K562 (cell line): ENCODE measurements at regions not wholly inside any gene's neighbourhood (a gene's known extent, or its start where the extent isn't known, plus 50 kb on each side); places are given as distances from the start of the nearest gene placed in this dataset.

Experiments used
- ATAC-seq: fragments of 200-7000 bp; cut with Tn5 transposase; 3 replicates; pipeline ENCODE4 v1.9.1; 2020; ENCODE audit warnings: moderate library complexity
- BruUV-seq: library from RNA; stranded (reverse); fragments of 400-500 nt; replicated peaks from 2 replicates; lab custom pipeline; 2021; lab: Mats Ljungman, UMichigan
- CTCF ChIA-PET: fragments of 300-600 bp; formaldehyde crosslinking; extraction: SDS; loops from one replicate; lab custom pipeline; 2021; ENCODE audit warnings: low intra/inter-chr PET ratio; lab: Yijun Ruan, JAX
- POLR2A ChIA-PET: fragments of 300-600, 350-650 bp; sonication (Branson Sonifier 250); formaldehyde crosslinking; extraction: SDS; loops from one replicate; lab custom pipeline; 2021; ENCODE audit warnings: antibody characterized with exemption, inconsistent platforms; lab: Yijun Ruan, JAX
- DNase-seq, 4 experiments: peaks; one replicate each; pipeline versions ENCODE4 v3.0.0 to v3.0.0-alpha.2; 2011 to 2018; ENCODE audit warnings: low spot score in 3 of 4, mixed read lengths in 3 of 4; ENCODE audit errors: extremely low read depth in 1 of 4
- FAIRE-seq: peaks from 2 replicates; lab custom pipeline; 2011; peaks lifted over from hg19 to GRCh38; lab: Jason Lieb, UNC
- H2AFZ ChIP-seq: 2 replicates; pipeline ENCODE4 v1.6.0; 2011; ENCODE audit warnings: low read depth, low read length, control low read depth, inconsistent platforms
- H3K27ac ChIP-seq: fragments of 200-600 bp; 3 replicates; pipeline ENCODE4 v1.8.0; 2011; ENCODE audit warnings: low read depth, mild to moderate bottlenecking, control low read depth, inconsistent platforms, low read length, moderate library complexity, mixed read lengths; ENCODE audit errors: extremely low read depth
- H3K27me3 ChIP-seq, 2 experiments: fragments of 300-600 bp in 1 of 2; 2 replicates in 1 of 2; 3 replicates in 1 of 2; pipeline versions ENCODE4 v1.6.0 to v1.8.0; 2011; ENCODE audit warnings: inconsistent platforms in 2 of 2, low read length in 2 of 2, mild to moderate bottlenecking in 1 of 2, mixed read lengths in 1 of 2, moderate library complexity in 1 of 2; ENCODE audit not compliant: control insufficient read depth in 2 of 2, insufficient read depth in 2 of 2
- H3K36me3 ChIP-seq: fragments of 300-600 bp; 3 replicates; pipeline ENCODE4 v1.8.0; 2011; ENCODE audit warnings: mild to moderate bottlenecking, low read length, inconsistent platforms; ENCODE audit not compliant: control insufficient read depth, insufficient read depth
- H3K4me1 ChIP-seq, 2 experiments: fragments of 200-600 bp in 1 of 2; replicated peaks in 1 of 2; 2 replicates in 1 of 2; 3 replicates in 1 of 2; pipeline versions ENCODE4 v1.5.1 to v1.8.0; 2011; ENCODE audit warnings: inconsistent platforms in 2 of 2, low read length in 2 of 2, mild to moderate bottlenecking in 1 of 2, mixed read lengths in 1 of 2, moderate library complexity in 1 of 2; ENCODE audit not compliant: control insufficient read depth in 2 of 2, insufficient read depth in 2 of 2
- H3K4me2 ChIP-seq: 2 replicates; pipeline ENCODE4 v1.6.1; 2011; ENCODE audit warnings: low read length, control low read depth, inconsistent platforms, mixed read lengths; ENCODE audit not compliant: insufficient read depth
- H3K4me3 ChIP-seq: fragments of 200-600 bp; sonication (generic), shearing (Covaris generic); 2 replicates; pipeline ENCODE4 v1.5.1; 2016; ENCODE audit warnings: control low read depth, inconsistent platforms
- H3K79me2 ChIP-seq: fragments of 200-600 bp; 3 replicates; pipeline ENCODE4 v1.8.0; 2011; ENCODE audit warnings: low read length, inconsistent platforms; ENCODE audit not compliant: control insufficient read depth, insufficient read depth
- H3K9ac ChIP-seq, 2 experiments: 2 replicates each; pipeline versions ENCODE4 v1.6.0 to v1.6.1; 2011; ENCODE audit warnings: low read depth in 2 of 2, low read length in 2 of 2, control low read depth in 1 of 2, inconsistent platforms in 1 of 2, mild to moderate bottlenecking in 1 of 2, mixed read lengths in 1 of 2; ENCODE audit not compliant: insufficient read depth in 1 of 2
- H3K9me1 ChIP-seq: one replicate; pipeline ENCODE4 v1.6.0; 2011; ENCODE audit warnings: inconsistent platforms, mild to moderate bottlenecking, low read length, moderate library complexity; ENCODE audit not compliant: control insufficient read depth, insufficient read depth
- H3K9me3 ChIP-seq: replicated peaks from 2 replicates; pipeline ENCODE4 v1.5.1; 2011; ENCODE audit warnings: low read depth, low read length, inconsistent platforms; ENCODE audit not compliant: control insufficient read depth, insufficient read depth
- H4K20me1 ChIP-seq: replicated peaks from 2 replicates; pipeline ENCODE4 v1.6.1; 2011; ENCODE audit warnings: low read length, inconsistent platforms, mixed read lengths; ENCODE audit not compliant: control insufficient read depth, insufficient read depth
- ARID1B ChIP-seq: fragments of 450-650 bp; IDR thresholded peaks from 2 replicates; pipeline ENCODE4 v1.6.1; 2016; ENCODE audit warnings: antibody characterized with exemption, mild to moderate bottlenecking, inconsistent platforms
- CEBPB ChIP-seq: fragments of 450-650 bp; IDR thresholded peaks from 2 replicates; pipeline ENCODE4 v1.6.1; 2016; ENCODE audit warnings: missing genetic modification characterization, missing compliant biosample characterization
- RBM17 ChIP-seq: fragments of 200-400 bp; formaldehyde crosslinking; IDR thresholded peaks from 2 replicates; pipeline ENCODE4 v1.6.1; 2017; ENCODE audit warnings: low read depth, mild to moderate bottlenecking, low read length, borderline replicate concordance
- RHOXF2B ChIP-seq: fragments of 250-450 bp; sonication (Bioruptor Pico); conservative IDR thresholded peaks from 2 replicates; pipeline ENCODE4 v1.5.1; 2021
- SETDB1 ChIP-seq: IDR thresholded peaks from one replicate; pipeline ENCODE4 v1.6.1; 2012; ENCODE audit warnings: low read length, control low read depth, inconsistent platforms
- THRAP3 ChIP-seq: fragments of 450-650 bp; IDR thresholded peaks from 2 replicates; pipeline ENCODE4 v1.6.1; 2016; ENCODE audit warnings: mild to moderate bottlenecking, inconsistent platforms, borderline replicate concordance
- ZC3H4 ChIP-seq: sonication (generic); formaldehyde crosslinking; IDR thresholded peaks from 2 replicates; pipeline ENCODE4 v1.9.0; 2021; ENCODE audit warnings: missing genetic modification reagents, borderline replicate concordance
- ZNF408 ChIP-seq: fragments of 250-450 bp; sonication (Bioruptor Pico); IDR thresholded peaks from 2 replicates; pipeline ENCODE4 v1.4.0; 2020; ENCODE audit warnings: low read depth, mild to moderate bottlenecking, moderate library complexity
- in situ Hi-C: fragments of 300-500 bp; cut with MboI; formaldehyde crosslinking; loops from 4 replicates; pipeline ENCODE4 v1.15.0; 2018; ENCODE audit warnings: inconsistent platforms, mixed read lengths
- intact Hi-C: fragments of 100-400 bp; cut with micrococcal nuclease; formaldehyde crosslinking; loops from 2 replicates; pipeline ENCODE4 v1.14.2; 2022
- TF ChIP-seq, protein P1 (sequence below): IDR thresholded peaks from 2 replicates; pipeline ENCODE4 v1.6.1; 2012; ENCODE audit warnings: low read depth, low read length, improper control_type of control experiment, borderline replicate concordance
- TF ChIP-seq, protein P2 (sequence below): fragments of 450-650 bp; formaldehyde crosslinking; conservative IDR thresholded peaks from 2 replicates; pipeline ENCODE4 v1.4.0; 2022; ENCODE audit warnings: mild to moderate bottlenecking, missing genetic modification characterization

DNA sequence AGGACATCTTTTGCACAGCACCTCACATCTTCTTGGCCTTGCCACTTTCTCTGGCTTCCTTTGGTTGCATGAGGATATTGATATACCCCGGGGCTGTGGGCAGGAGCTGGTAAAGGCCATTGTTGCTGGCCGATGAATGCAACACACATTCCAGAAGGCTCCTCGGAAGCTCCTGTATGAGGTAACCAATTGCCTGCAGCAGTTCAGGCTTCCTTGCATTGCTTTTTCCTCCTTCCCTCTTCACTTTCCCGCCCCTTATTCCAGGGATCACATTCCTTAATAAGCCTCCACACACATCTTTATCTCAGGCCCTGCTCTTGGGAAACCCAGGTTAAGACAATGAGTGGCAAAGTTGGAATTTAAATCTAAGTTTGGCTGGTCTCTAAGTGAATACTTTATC lies 505.4 kb upstream of the CLINT1 start (continued):
- TF ChIP-seq, protein P1, sequence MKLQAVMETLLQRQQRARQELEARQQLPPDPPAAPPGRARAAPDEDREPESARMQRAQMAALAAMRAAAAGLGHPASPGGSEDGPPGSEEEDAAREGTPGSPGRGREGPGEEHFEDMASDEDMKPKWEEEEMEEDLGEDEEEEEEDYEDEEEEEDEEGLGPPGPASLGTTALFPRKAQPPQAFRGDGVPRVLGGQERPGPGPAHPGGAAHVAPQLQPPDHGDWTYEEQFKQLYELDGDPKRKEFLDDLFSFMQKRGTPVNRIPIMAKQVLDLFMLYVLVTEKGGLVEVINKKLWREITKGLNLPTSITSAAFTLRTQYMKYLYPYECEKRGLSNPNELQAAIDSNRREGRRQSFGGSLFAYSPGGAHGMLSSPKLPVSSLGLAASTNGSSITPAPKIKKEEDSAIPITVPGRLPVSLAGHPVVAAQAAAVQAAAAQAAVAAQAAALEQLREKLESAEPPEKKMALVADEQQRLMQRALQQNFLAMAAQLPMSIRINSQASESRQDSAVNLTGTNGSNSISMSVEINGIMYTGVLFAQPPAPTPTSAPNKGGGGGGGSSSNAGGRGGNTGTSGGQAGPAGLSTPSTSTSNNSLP = no peak
- TF ChIP-seq ZC3H4 (no peak), RBM17 (no peak), RHOXF2B (no peak), SETDB1 (no peak), ZNF408 (no peak)

DNA sequence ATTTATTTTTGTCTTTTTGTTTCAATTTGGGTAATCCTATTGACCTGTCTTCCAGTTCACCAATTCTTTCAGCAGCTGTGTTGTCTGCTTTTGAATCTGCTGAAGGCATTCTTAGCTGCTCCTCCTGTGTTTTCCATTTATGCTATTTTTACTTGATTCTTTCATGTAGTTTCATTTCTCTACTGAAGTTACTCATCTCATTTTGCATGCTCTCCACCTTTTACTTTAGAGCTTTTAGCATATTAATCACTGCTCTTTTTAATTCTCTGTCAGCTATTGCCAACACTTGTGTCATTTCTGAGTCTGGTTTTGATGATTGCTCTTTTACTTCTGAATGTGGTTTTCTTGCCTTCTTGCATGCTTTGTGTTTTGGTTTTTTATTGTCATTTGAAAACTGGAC lies 496.0 kb upstream of the CLINT1 start:
- no TSS peak for BruUV-seq
- intact Hi-C loops = no loop called here
- in situ Hi-C loops = no loop called here
- FAIRE-seq (no peak), ATAC-seq (no peak)
- Histone ChIP-seq H4K20me1 (no peaks in the 10 kb centered on the region), H3K27me3 (no peaks in the 10 kb centered on the region), H3K4me3 (no peak overlapping the region), H3K4me1 (no peaks in the 10 kb centered on the region), H3K4me2 (no peak overlapping the region)
- POLR2A ChIA-PET = no interaction called here
- CTCF ChIA-PET = no interaction called here
- TF ChIP-seq, protein P2, sequence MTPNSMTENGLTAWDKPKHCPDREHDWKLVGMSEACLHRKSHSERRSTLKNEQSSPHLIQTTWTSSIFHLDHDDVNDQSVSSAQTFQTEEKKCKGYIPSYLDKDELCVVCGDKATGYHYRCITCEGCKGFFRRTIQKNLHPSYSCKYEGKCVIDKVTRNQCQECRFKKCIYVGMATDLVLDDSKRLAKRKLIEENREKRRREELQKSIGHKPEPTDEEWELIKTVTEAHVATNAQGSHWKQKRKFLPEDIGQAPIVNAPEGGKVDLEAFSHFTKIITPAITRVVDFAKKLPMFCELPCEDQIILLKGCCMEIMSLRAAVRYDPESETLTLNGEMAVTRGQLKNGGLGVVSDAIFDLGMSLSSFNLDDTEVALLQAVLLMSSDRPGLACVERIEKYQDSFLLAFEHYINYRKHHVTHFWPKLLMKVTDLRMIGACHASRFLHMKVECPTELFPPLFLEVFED = no peak
- no peak for TF ChIP-seq THRAP3
- TF ChIP-seq CEBPB (tag) = no peak
- no peak for TF ChIP-seq ARID1B
- TF ChIP-seq, all 486 proteins: peak for 0
- Histone ChIP-seq H3K9me3 (no peaks in the 10 kb centered on the region; the same call in 1 of the 2 replicates), H3K9me1 (no peaks in the 10 kb centered on the region), H3K36me3 (no peaks in the 10 kb centered on the region), H3K27ac (no peak overlapping the region), H3K79me2 (no peaks in the 10 kb centered on the region), H2AFZ (no peak overlapping the region), H3K9ac (no peak overlapping the region)
- no peak for DNase-seq
